Caco-2 (cell line): ENCODE measurements at regions not wholly inside any gene's neighbourhood (a gene's known extent, or its start where the extent isn't known, plus 50 kb on each side); places are given as distances from the start of the nearest gene placed in this dataset.

Experiments used
- BruUV-seq: library from RNA; stranded (reverse); fragments of 400-500 nt; replicated peaks from 2 replicates; lab custom pipeline; 2021; lab: Mats Ljungman, UMichigan
- CTCF ChIA-PET: fragments of 300-600 bp; sonication (Branson Sonifier 250); formaldehyde crosslinking; loops from one replicate; lab custom pipeline; 2022; ENCODE audit warnings: antibody characterized with exemption; lab: Charles Lee
- POLR2A ChIA-PET: fragments of 300-600 bp; sonication (Branson Sonifier 250); formaldehyde crosslinking; loops from one replicate; lab custom pipeline; 2022; ENCODE audit warnings: antibody characterized with exemption; lab: Charles Lee
- DNase-seq, 2 experiments: peaks; one replicate each; pipeline versions ENCODE4 v3.0.0 to v3.0.0-alpha.2; 2020 to 2022
- H3K27me3 ChIP-seq: replicated peaks from 2 replicates; pipeline ENCODE4 v1.6.0; 2011; ENCODE audit warnings: low read length; ENCODE audit not compliant: control insufficient read depth, insufficient read depth
- H3K36me3 ChIP-seq: 2 replicates; pipeline ENCODE4 v1.5.1; 2011; ENCODE audit warnings: low read length; ENCODE audit not compliant: control insufficient read depth, insufficient read depth
- H3K4me1 ChIP-seq: fragments of 250-450 bp; sonication (Bioruptor Pico); 2 replicates; pipeline ENCODE4 v1.5.1; 2020; ENCODE audit warnings: mild to moderate bottlenecking
- H3K4me3 ChIP-seq: 2 replicates; pipeline ENCODE4 v1.5.1; 2011; ENCODE audit warnings: low read depth, mild to moderate bottlenecking, control low read depth, low read length
- H3K9me3 ChIP-seq: fragments of 250-450 bp; sonication (Bioruptor Pico); 2 replicates; pipeline ENCODE4 v1.5.1; 2020; ENCODE audit warnings: mild to moderate bottlenecking, moderate library complexity
- H3K27ac Mint-ChIP-seq: one replicate; pipeline ENCODE4 v1.8.0; 2022; ENCODE audit warnings: mixed read lengths; ENCODE audit not compliant: unreplicated experiment
- H3K27me3 Mint-ChIP-seq: one replicate; pipeline ENCODE4 v1.8.0; 2022; ENCODE audit warnings: mixed read lengths; ENCODE audit not compliant: insufficient read depth, unreplicated experiment
- H3K36me3 Mint-ChIP-seq: one replicate; pipeline ENCODE4 v1.8.0; 2022; ENCODE audit warnings: mild to moderate bottlenecking, mixed read lengths; ENCODE audit not compliant: insufficient read depth, unreplicated experiment
- H3K4me1 Mint-ChIP-seq: one replicate; pipeline ENCODE4 v1.8.0; 2022; ENCODE audit warnings: low read depth, mixed read lengths; ENCODE audit not compliant: unreplicated experiment
- H3K4me3 Mint-ChIP-seq: one replicate; pipeline ENCODE4 v1.8.0; 2022; ENCODE audit warnings: mild to moderate bottlenecking, moderate library complexity, mixed read lengths; ENCODE audit not compliant: unreplicated experiment
- H3K9me3 Mint-ChIP-seq: one replicate; pipeline ENCODE4 v1.8.0; 2022; ENCODE audit warnings: mixed read lengths; ENCODE audit not compliant: unreplicated experiment
- CTCF ChIP-seq, 2 experiments: fragments of 200-600 bp in 1 of 2; IDR thresholded peaks; 1 replicate in 1 of 2; 2 replicates in 1 of 2; pipeline versions ENCODE4 v1.5.1 to v1.8.0; 2011 to 2022; ENCODE audit warnings: antibody characterized with exemption in 1 of 2, control low read depth in 1 of 2, inconsistent platforms in 1 of 2, low read depth in 1 of 2, low read length in 1 of 2, mild to moderate bottlenecking in 1 of 2, moderate library complexity in 1 of 2; ENCODE audit not compliant: insufficient read depth in 1 of 2, severe bottlenecking in 1 of 2, unreplicated experiment in 1 of 2
- intact Hi-C: fragments of 100-400 bp; cut with micrococcal nuclease; formaldehyde crosslinking; loops from one replicate; pipeline ENCODE4 v1.10.0; 2022; ENCODE audit not compliant: unreplicated experiment

- Histone ChIP-seq H3K9me3 (no peaks in the 10 kb centered on the region), H3K4me3 (no peak overlapping the region), H3K27me3 (no peaks in the 10 kb centered on the region), H3K4me1 (no peaks in the 10 kb centered on the region), H3K36me3 (no peaks in the 10 kb centered on the region)
- Mint-ChIP-seq H3K4me1 (no peaks in the 10 kb centered on the region), H3K27me3 (no peaks in the 10 kb centered on the region), H3K4me3 (no peak overlapping the region), H3K36me3 (no peaks in the 10 kb centered on the region), H3K27ac (no peak overlapping the region), H3K9me3 (no peaks in the 10 kb centered on the region)
- ChIA-PET POLR2A (no interaction called here), CTCF (no interaction called here)
- no peak for DNase-seq
- no peak for TF ChIP-seq CTCF (IDR thresholded peaks at IDR 0.05; ENCODE audit: insufficient read depth in 1 of 2, low read depth in 1 of 2, low read length in 1 of 2, severe bottlenecking in 1 of 2, unreplicated experiment in 1 of 2)
- intact Hi-C loops: no loop called here
- no TSS peak for BruUV-seq
These were observed 460.5 kb upstream of the CD180 start for GRCh38 chr5:67657055-67657454.

- H3K9me3 ChIP-seq: no peaks in the 10 kb centered on the region
- H3K27me3 ChIP-seq: no peaks in the 10 kb centered on the region
- Mint-ChIP-seq H3K36me3 (no peaks in the 10 kb centered on the region), H3K27me3 (no peaks in the 10 kb centered on the region), H3K4me1 (no peaks in the 10 kb centered on the region), H3K9me3 (no peaks in the 10 kb centered on the region), H3K27ac (no peak overlapping the region), H3K4me3 (no peak overlapping the region)
- POLR2A ChIA-PET: no interaction called here
- H3K4me1 ChIP-seq: no peaks in the 10 kb centered on the region
- intact Hi-C loops: no loop called here
- BruUV-seq: no TSS peak
- CTCF ChIA-PET: no interaction called here
- DNase-seq: no peak
- TF ChIP-seq CTCF (IDR thresholded peaks at IDR 0.05; ENCODE audit: insufficient read depth in 1 of 2, low read depth in 1 of 2, low read length in 1 of 2, severe bottlenecking in 1 of 2, unreplicated experiment in 1 of 2): no peak
- no peaks in the 10 kb centered on the region for H3K36me3 ChIP-seq
- H3K4me3 ChIP-seq: no peak overlapping the region
These were observed 455.6 kb upstream of the CD180 start for GRCh38 chr5:67652201-67652600.

GRCh38 chr5:67651180-67651579 lies 454.6 kb upstream of the CD180 start:
- H3K9me3 Mint-ChIP-seq: no peaks in the 10 kb centered on the region
- no peak for TF ChIP-seq CTCF (IDR thresholded peaks at IDR 0.05; ENCODE audit: insufficient read depth in 1 of 2, low read depth in 1 of 2, low read length in 1 of 2, severe bottlenecking in 1 of 2, unreplicated experiment in 1 of 2)
- intact Hi-C loops: no loop called here
- POLR2A ChIA-PET: no interaction called here
- BruUV-seq: no TSS peak
- Histone ChIP-seq H3K9me3 (no peaks in the 10 kb centered on the region), H3K4me3 (no peak overlapping the region), H3K36me3 (no peaks in the 10 kb centered on the region), H3K27me3 (no peaks in the 10 kb centered on the region), H3K4me1 (no peaks in the 10 kb centered on the region)
- H3K4me1 Mint-ChIP-seq: no peaks in the 10 kb centered on the region
- no peak overlapping the region for H3K4me3 Mint-ChIP-seq
- DNase-seq: no peak
- no peak overlapping the region for H3K27ac Mint-ChIP-seq
- H3K27me3 Mint-ChIP-seq: no peaks in the 10 kb centered on the region
- H3K36me3 Mint-ChIP-seq: no peaks in the 10 kb centered on the region
- CTCF ChIA-PET: no interaction called here
